ENCODE measurements at regions not wholly inside any gene's neighbourhood (a gene's known extent, or its start where the extent isn't known, plus 50 kb on each side); places are given as distances from the start of the nearest gene placed in this dataset.

- TF ChIP-seq POLR2A (IDR thresholded peaks at IDR 0.05; ENCODE audit: low read depth, low read length) = no peak
- no peak for TF ChIP-seq TAF1 (IDR thresholded peaks at IDR 0.05; ENCODE audit: borderline replicate concordance, low read depth, low read length)
- no peak for TF ChIP-seq POLR2AphosphoS5 (IDR thresholded peaks at IDR 0.05; ENCODE audit: low read depth, low read length)
These were observed 105.3 kb downstream of the FOXF2 start for GRCh38 chr6:1494671-1495070.
